A549 (cell line): ENCODE measurements at regions not wholly inside any gene's neighbourhood (a gene's known extent, or its start where the extent isn't known, plus 50 kb on each side); places are given as distances from the start of the nearest gene placed in this dataset.
A peak's percentile ranks its signal among the peaks of the same experiment; 100 is the strongest.
"Not testable (repeated sequence)": the region's sequence is repeated elsewhere in the genome, so short reads cannot be mapped to it uniquely, and the experiment has no call there.

Experiments used
- ATAC-seq, 2 experiments: fragments of 200-7000 bp in 1 of 2; fragments of >200 bp in 1 of 2; cut with Nextera tagmentation in 1 of 2; cut with Tn5 transposase in 1 of 2; 3 replicates each; pipeline versions ENCODE4 v1.8.0 to v1.9.1; 2018 to 2020; ENCODE audit warnings: mild to moderate bottlenecking in 1 of 2, moderate library complexity in 1 of 2
- CTCF ChIA-PET: fragments of 300-600 bp; sonication (Branson Sonifier 250); formaldehyde crosslinking; extraction: SDS; loops from one replicate; lab custom pipeline; 2021; ENCODE audit warnings: antibody characterized with exemption, inconsistent platforms; lab: Yijun Ruan, JAX
- POLR2A ChIA-PET: fragments of 350-600 bp; formaldehyde crosslinking; extraction: SDS; loops from one replicate; lab custom pipeline; 2021; ENCODE audit warnings: antibody characterized with exemption, inconsistent platforms; lab: Yijun Ruan, JAX
- DNase-seq, 2 experiments: peaks; one replicate each; pipeline versions ENCODE4 v3.0.0 to v3.0.0-alpha.2; 2011 to 2016; ENCODE audit warnings: low read depth in 1 of 2, low spot score in 1 of 2
- FAIRE-seq: peaks from 2 replicates; lab custom pipeline; 2011; peaks lifted over from hg19 to GRCh38; lab: Jason Lieb, UNC
- H3K27ac ChIP-seq, 2 experiments: fragments of >200 bp; sonication (Bioruptor Twin); formaldehyde crosslinking; 3 replicates each; pipeline ENCODE4 v1.5.1; 2016 to 2017
- H3K4me1 ChIP-seq: fragments of >200 bp; sonication (Bioruptor Twin); formaldehyde crosslinking; 3 replicates; pipeline ENCODE4 v1.6.1; 2016
- H3K4me2 ChIP-seq: fragments of >200 bp; sonication (Bioruptor Twin); formaldehyde crosslinking; 3 replicates; pipeline ENCODE4 v1.6.1; 2016
- H3K4me3 ChIP-seq: fragments of >200 bp; sonication (Bioruptor Twin); formaldehyde crosslinking; 3 replicates; pipeline ENCODE4 v1.5.1; 2016
- H3K9me3 ChIP-seq: fragments of >200 bp; sonication (Bioruptor Twin); formaldehyde crosslinking; 3 replicates; pipeline ENCODE4 v1.6.1; 2016
- RAD21 ChIP-seq, 2 experiments: fragments of >200 bp in 1 of 2; sonication (Bioruptor Twin) in 1 of 2; formaldehyde crosslinking in 1 of 2; IDR thresholded peaks in 1 of 2; conservative IDR thresholded peaks in 1 of 2; 2 replicates in 1 of 2; 3 replicates in 1 of 2; pipeline ENCODE4 v1.6.1; 2012 to 2018; ENCODE audit warnings: inconsistent platforms in 1 of 2
- WGBS: methylation state at CpG from one replicate; pipeline ENCODE4 v1.1.6; 2017; ENCODE audit errors: missing lambda C conversion rate; 5-methylcytosine and 5-hydroxymethylcytosine counted together

- H3K27ac ChIP-seq, CTCF ChIA-PET, DNase-seq, H3K9me3 ChIP-seq, H3K4me3 ChIP-seq, POLR2A ChIA-PET, H3K4me2 ChIP-seq, H3K4me1 ChIP-seq, FAIRE-seq: not testable (repeated sequence)
- 92% methylated on average over 7 of the region's 8 CpGs for WGBS
- peak in 1 of 2 experiments; percentile 20; a peak in 1 of 6 replicates for ATAC-seq
These were observed 118.3 kb downstream of the LRRC37A3 start for GRCh38 chr17:64800987-64801386.

GRCh38 chr17:64800361-64800895 lies 118.8 kb downstream of the LRRC37A3 start:
- POLR2A ChIA-PET, FAIRE-seq, CTCF ChIA-PET, H3K4me1 ChIP-seq, H3K4me2 ChIP-seq, DNase-seq, H3K4me3 ChIP-seq, H3K9me3 ChIP-seq, H3K27ac ChIP-seq: not testable (repeated sequence)
- ATAC-seq: peak; percentile 66 to 72; a peak in 5 of 6 replicates
- 88% methylated on average over 19 of the region's 21 CpGs for WGBS

- CTCF ChIA-PET, FAIRE-seq, H3K4me3 ChIP-seq, H3K27ac ChIP-seq, H3K4me1 ChIP-seq, DNase-seq, H3K9me3 ChIP-seq, H3K4me2 ChIP-seq, POLR2A ChIA-PET: not testable (repeated sequence)
- WGBS: 84% methylated on average over 7 of the region's 13 CpGs
- ATAC-seq: peak in 1 of 2 experiments; percentile 18; a peak in 2 of 6 replicates
These were observed 119.6 kb downstream of the LRRC37A3 start for GRCh38 chr17:64799543-64800188.

GRCh38 chr17:64798961-64799360 lies 120.3 kb downstream of the LRRC37A3 start:
- ATAC-seq, H3K4me3 ChIP-seq, CTCF ChIA-PET, POLR2A ChIA-PET, FAIRE-seq, H3K4me2 ChIP-seq, DNase-seq, H3K27ac ChIP-seq, H3K9me3 ChIP-seq: not testable (repeated sequence)
- WGBS: 95% methylated on average over 1 of the region's 1 CpG
- peaks cover 12% of the 10 kb centered on the region; the same call in 2 of the 3 replicates for H3K4me1 ChIP-seq

- FAIRE-seq, H3K9me3 ChIP-seq, H3K27ac ChIP-seq, H3K4me3 ChIP-seq, CTCF ChIA-PET, DNase-seq, POLR2A ChIA-PET, ATAC-seq, H3K4me2 ChIP-seq: not testable (repeated sequence)
- 88% methylated on average over 5 of the region's 5 CpGs for WGBS
- H3K4me1 ChIP-seq: peaks cover 12% of the 10 kb centered on the region; the same call in 2 of the 3 replicates
These were observed 120.8 kb downstream of the LRRC37A3 start for GRCh38 chr17:64798489-64798790.

- POLR2A ChIA-PET, CTCF ChIA-PET, H3K4me3 ChIP-seq, H3K27ac ChIP-seq, FAIRE-seq, H3K4me2 ChIP-seq, H3K9me3 ChIP-seq, DNase-seq: not testable (repeated sequence)
- TF ChIP-seq RAD21 (conservative IDR thresholded peaks at IDR 0.05 in 1 of 2, IDR thresholded peaks at IDR 0.05 in 1 of 2): 0 out of 5 replicates have a peak, but pooled peaks of 1 of the 2 experiments have one; percentile 10
- peaks cover 12% of the 10 kb centered on the region; the same call in 2 of the 3 replicates for H3K4me1 ChIP-seq
- 83% methylated on average over 10 of the region's 15 CpGs for WGBS
- ATAC-seq: peak in 1 of 2 experiments; percentile 70; a peak in 3 of 6 replicates
These were observed 121.4 kb downstream of the LRRC37A3 start for GRCh38 chr17:64797746-64798488.

- H3K4me3 ChIP-seq, DNase-seq, H3K9me3 ChIP-seq, ATAC-seq, POLR2A ChIA-PET, H3K27ac ChIP-seq: not testable (repeated sequence)
- whole genome bisulfite sequencing: 75% methylated on average over 1 of the region's 1 CpG
- CTCF ChIA-PET: interaction anchor here (2.7 kb wide), 1 partner anchor 18 kb away, joined by 7 read pairs; no protein-coding TSS in a partner anchor
- Histone ChIP-seq H3K4me1 (peaks cover 12% of the 10 kb centered on the region; the same call in 2 of the 3 replicates), H3K4me2 (peak overlapping the region; percentile 28; the same call in 1 of the 3 replicates)
- peak; percentile 46 for FAIRE-seq
These were observed 123.9 kb downstream of the LRRC37A3 start for GRCh38 chr17:64795342-64795741.

GRCh38 chr17:64794548-64795274 lies 124.6 kb downstream of the LRRC37A3 start:
- POLR2A ChIA-PET: not testable (repeated sequence)

GRCh38 chr17:64794113-64794512 lies 125.2 kb downstream of the LRRC37A3 start:
- H3K4me3 ChIP-seq, H3K4me2 ChIP-seq, DNase-seq, ATAC-seq, H3K27ac ChIP-seq, POLR2A ChIA-PET, FAIRE-seq, H3K9me3 ChIP-seq: not testable (repeated sequence)
- WGBS: 94% methylated on average over 4 of the region's 4 CpGs
- peaks cover 12% of the 10 kb centered on the region; the same call in 2 of the 3 replicates for H3K4me1 ChIP-seq
- CTCF ChIA-PET: interaction anchor here (0.6 to 2.7 kb wide), 2 partner anchors 17 to 515 kb away, joined by 3 to 7 read pairs; no protein-coding TSS in a partner anchor

More at GRCh38 chr17:64794548-64795274, 124.6 kb downstream of the LRRC37A3 start:
- Histone ChIP-seq H3K4me1 (peaks cover 12% of the 10 kb centered on the region; the same call in 2 of the 3 replicates), H3K4me2 (peak overlapping the region; percentile 28; the same call in 1 of the 3 replicates)
- WGBS: 74% methylated on average over 16 of the region's 16 CpGs
- not testable (repeated sequence) for DNase-seq, ATAC-seq, H3K27ac ChIP-seq, H3K9me3 ChIP-seq, H3K4me3 ChIP-seq
- peak; percentile 7 for FAIRE-seq
- CTCF ChIA-PET: interaction anchor here (0.6 to 2.7 kb wide), 2 partner anchors 18 to 515 kb away, joined by 3 to 7 read pairs; no protein-coding TSS in a partner anchor
